IMR-90 (cell line): ENCODE measurements at regions not wholly inside any gene's neighbourhood (a gene's known extent, or its start where the extent isn't known, plus 50 kb on each side); places are given as distances from the start of the nearest gene placed in this dataset.

Experiments used
- ATAC-seq: fragments of 200-7000 bp; cut with Tn5 transposase; 2 replicates; pipeline ENCODE4 v1.9.1; 2020; ENCODE audit warnings: low read depth, mild to moderate bottlenecking, moderate library complexity
- BruUV-seq: library from RNA; stranded (reverse); fragments of 400-500 nt; replicated peaks from 2 replicates; lab custom pipeline; 2021; lab: Mats Ljungman, UMichigan
- CTCF ChIA-PET: fragments of 300-600 bp; formaldehyde crosslinking; extraction: SDS; loops from one replicate; lab custom pipeline; 2021; ENCODE audit warnings: antibody characterized with exemption; lab: Yijun Ruan, JAX
- POLR2A ChIA-PET: fragments of 300-600 bp; sonication (Branson Sonifier 250); formaldehyde crosslinking; loops from one replicate; lab custom pipeline; 2022; ENCODE audit warnings: antibody characterized with exemption; ENCODE audit not compliant: unreplicated experiment; lab: Charles Lee
- DNase-seq: peaks from one replicate; pipeline ENCODE4 v3.0.0; 2013
- H2AFZ ChIP-seq: replicated peaks from 2 replicates; pipeline ENCODE3; 2013; ENCODE audit warnings: low read length, mild to moderate bottlenecking; ENCODE audit not compliant: poor library complexity
- H2AK5ac ChIP-seq: 2 replicates; pipeline ENCODE4 v1.6.1; 2013; ENCODE audit warnings: low read depth, low read length, inconsistent platforms
- H2AK9ac ChIP-seq: replicated peaks from 2 replicates; pipeline ENCODE3; 2013; ENCODE audit warnings: mild to moderate bottlenecking, low read depth, low read length, moderate library complexity; ENCODE audit not compliant: poor library complexity
- H2BK120ac ChIP-seq: 2 replicates; pipeline ENCODE4 v1.6.1; 2013; ENCODE audit warnings: low read depth, low read length, inconsistent platforms
- H2BK15ac ChIP-seq: 3 replicates; pipeline ENCODE4 v1.6.1; 2013; ENCODE audit warnings: low read depth, low read length, inconsistent platforms
- H2BK20ac ChIP-seq: 2 replicates; pipeline ENCODE4 v1.6.1; 2013; ENCODE audit warnings: low read depth, mild to moderate bottlenecking, inconsistent platforms, low read length, moderate library complexity
- H2BK5ac ChIP-seq: 2 replicates; pipeline ENCODE4 v1.6.1; 2013; ENCODE audit warnings: mild to moderate bottlenecking, low read depth, low read length, inconsistent platforms; ENCODE audit not compliant: poor library complexity, severe bottlenecking
- H3K14ac ChIP-seq: replicated peaks from 2 replicates; pipeline ENCODE4 v1.6.1; 2013; ENCODE audit warnings: low read depth, low read length, inconsistent platforms
- H3K18ac ChIP-seq: 2 replicates; pipeline ENCODE4 v1.6.1; 2013; ENCODE audit warnings: low read depth, low read length, control low read depth
- H3K23ac ChIP-seq: 2 replicates; pipeline ENCODE4 v1.6.1; 2013; ENCODE audit warnings: low read depth, low read length, inconsistent platforms
- H3K27ac ChIP-seq: 2 replicates; pipeline ENCODE4 v1.5.1; 2013; ENCODE audit warnings: mild to moderate bottlenecking, control low read depth, low read length; ENCODE audit not compliant: insufficient read depth
- H3K27me3 ChIP-seq: 2 replicates; pipeline ENCODE4 v1.6.1; 2013; ENCODE audit warnings: low read length; ENCODE audit not compliant: control insufficient read depth, insufficient read depth
- H3K36me3 ChIP-seq: 2 replicates; pipeline ENCODE4 v1.6.1; 2013; ENCODE audit warnings: low read length, mixed read lengths; ENCODE audit not compliant: control insufficient read depth, insufficient read depth
- H3K4ac ChIP-seq: 2 replicates; pipeline ENCODE4 v1.6.1; 2013; ENCODE audit warnings: low read depth, low read length, inconsistent platforms
- H3K4me1 ChIP-seq: 2 replicates; pipeline ENCODE4 v1.6.1; 2013; ENCODE audit warnings: low read length, mixed read lengths; ENCODE audit not compliant: control insufficient read depth, insufficient read depth
- H3K4me2 ChIP-seq: 2 replicates; pipeline ENCODE4 v1.6.1; 2013; ENCODE audit warnings: low read depth, mild to moderate bottlenecking, control low read depth, low read length, moderate library complexity
- H3K4me3 ChIP-seq: 2 replicates; pipeline ENCODE4 v1.5.1; 2013; ENCODE audit warnings: low read depth, mild to moderate bottlenecking, control low read depth, low read length, moderate library complexity; ENCODE audit not compliant: insufficient read depth
- H3K56ac ChIP-seq: 2 replicates; pipeline ENCODE4 v1.6.1; 2013; ENCODE audit warnings: low read length, inconsistent platforms; ENCODE audit not compliant: insufficient read depth; ENCODE audit errors: extremely low read depth
- H3K79me1 ChIP-seq, 2 experiments: 2 replicates each; pipeline ENCODE4 v1.6.1; 2013; ENCODE audit warnings: low read length in 2 of 2, inconsistent platforms in 1 of 2, low read depth in 1 of 2
- H3K9ac ChIP-seq: 2 replicates; pipeline ENCODE4 v1.6.1; 2013; ENCODE audit warnings: low read depth, low read length, control low read depth
- H3K9me1 ChIP-seq: 2 replicates; pipeline ENCODE4 v1.6.1; 2013; ENCODE audit warnings: low read length, inconsistent platforms; ENCODE audit not compliant: insufficient read depth
- H3K9me3 ChIP-seq: 2 replicates; pipeline ENCODE4 v1.6.1; 2013; ENCODE audit warnings: low read length; ENCODE audit not compliant: control insufficient read depth, insufficient read depth
- H4K20me1 ChIP-seq: 2 replicates; pipeline ENCODE4 v1.6.1; 2013; ENCODE audit warnings: low read length, inconsistent platforms; ENCODE audit not compliant: insufficient read depth
- H4K5ac ChIP-seq: 2 replicates; pipeline ENCODE4 v1.6.1; 2013; ENCODE audit warnings: mild to moderate bottlenecking, low read depth, low read length, control low read depth
- H4K8ac ChIP-seq, 2 experiments: 2 replicates each; pipeline ENCODE4 v1.6.1; 2013; ENCODE audit warnings: low read depth in 2 of 2, low read length in 2 of 2, control low read depth in 1 of 2, inconsistent platforms in 1 of 2
- H4K91ac ChIP-seq: 2 replicates; pipeline ENCODE4 v1.6.1; 2013; ENCODE audit warnings: low read depth, low read length, inconsistent platforms; ENCODE audit not compliant: insufficient read depth
- CEBPB ChIP-seq: IDR thresholded peaks from 2 replicates; pipeline ENCODE4 v1.6.1; 2012; ENCODE audit warnings: low read depth, low read length, improper control_type of control experiment
- CHD1 ChIP-seq: IDR thresholded peaks from 2 replicates; pipeline ENCODE4 v1.6.1; 2012; ENCODE audit warnings: low read depth, low read length, improper control_type of control experiment
- FOS ChIP-seq: fragments of 150-350 bp; IDR thresholded peaks from 2 replicates; pipeline ENCODE4 v1.6.1; 2016; ENCODE audit warnings: low read depth, low read length
- MAFK ChIP-seq: IDR thresholded peaks from 2 replicates; pipeline ENCODE4 v1.6.1; 2012; ENCODE audit warnings: low read depth, low read length, improper control_type of control experiment
- MAZ ChIP-seq: IDR thresholded peaks from 2 replicates; pipeline ENCODE4 v1.6.1; 2012; ENCODE audit warnings: low read depth, mild to moderate bottlenecking, low read length, improper control_type of control experiment, moderate library complexity, borderline replicate concordance
- MXI1 ChIP-seq: IDR thresholded peaks from 2 replicates; pipeline ENCODE4 v1.6.1; 2012; ENCODE audit warnings: low read depth, mild to moderate bottlenecking, low read length, moderate library complexity, borderline replicate concordance
- NFE2L2 ChIP-seq: fragments of 150-350 bp; IDR thresholded peaks from 2 replicates; pipeline ENCODE4 v1.6.1; 2016; ENCODE audit warnings: low read depth, mild to moderate bottlenecking, low read length
- POLR2A ChIP-seq: IDR thresholded peaks from 2 replicates; pipeline ENCODE4 v1.6.1; 2012; ENCODE audit warnings: mild to moderate bottlenecking, low read depth, low read length
- RAD21 ChIP-seq: IDR thresholded peaks from 2 replicates; pipeline ENCODE4 v1.6.1; 2012; ENCODE audit warnings: low read length, improper control_type of control experiment
- RCOR1 ChIP-seq: IDR thresholded peaks from 2 replicates; pipeline ENCODE4 v1.6.1; 2012; ENCODE audit warnings: mild to moderate bottlenecking, low read length, improper control_type of control experiment; ENCODE audit not compliant: insufficient replicate concordance
- RFX5 ChIP-seq: IDR thresholded peaks from 2 replicates; pipeline ENCODE4 v1.8.0; 2012; ENCODE audit warnings: low read depth, mild to moderate bottlenecking, low read length, moderate library complexity
- SMC3 ChIP-seq: fragments of 150-350 bp; IDR thresholded peaks from 2 replicates; pipeline ENCODE4 v1.6.1; 2016; ENCODE audit warnings: low read depth, mild to moderate bottlenecking, antibody characterized with exemption, low read length, moderate library complexity
- WGBS, 2 experiments: methylation state at CpG; one replicate each; pipeline versions ENCODE4 v1.1.5 to v1.1.7; 2013; ENCODE audit warnings: missing lambda C conversion rate in 2 of 2; ENCODE audit not compliant: insufficient read length in 1 of 2; ENCODE audit errors: extremely low coverage in 2 of 2; 5-methylcytosine and 5-hydroxymethylcytosine counted together
- dilution Hi-C: fragments of 300-500 bp; cut with HindIII; formaldehyde crosslinking; loops from one replicate; pipeline ENCODE4 v1.14.3; 2018; ENCODE audit warnings: low sequenced_read_pairs; ENCODE audit not compliant: unreplicated experiment
- in situ Hi-C: fragments of 300-500 bp; cut with MboI; formaldehyde crosslinking; loops from 3 replicates; pipeline ENCODE4 v1.14.3; 2019; ENCODE audit warnings: low sequenced_read_pairs, inconsistent platforms, mixed read lengths
- intact Hi-C: fragments of 100-400 bp; cut with micrococcal nuclease; formaldehyde crosslinking; loops from 2 replicates; pipeline ENCODE4 v1.10.0; 2022
- TF ChIP-seq, protein P1 (sequence below): fragments of 150-350 bp; IDR thresholded peaks from 2 replicates; pipeline ENCODE4 v1.6.1; 2017; ENCODE audit warnings: mild to moderate bottlenecking, antibody characterized with exemption, low read length, low read depth
- TF ChIP-seq, protein P2 (sequence below): fragments of 150-350 bp; IDR thresholded peaks from 2 replicates; pipeline ENCODE4 v1.6.1; 2016; ENCODE audit warnings: low read depth, mild to moderate bottlenecking, low read length, moderate library complexity, borderline replicate concordance

DNA sequence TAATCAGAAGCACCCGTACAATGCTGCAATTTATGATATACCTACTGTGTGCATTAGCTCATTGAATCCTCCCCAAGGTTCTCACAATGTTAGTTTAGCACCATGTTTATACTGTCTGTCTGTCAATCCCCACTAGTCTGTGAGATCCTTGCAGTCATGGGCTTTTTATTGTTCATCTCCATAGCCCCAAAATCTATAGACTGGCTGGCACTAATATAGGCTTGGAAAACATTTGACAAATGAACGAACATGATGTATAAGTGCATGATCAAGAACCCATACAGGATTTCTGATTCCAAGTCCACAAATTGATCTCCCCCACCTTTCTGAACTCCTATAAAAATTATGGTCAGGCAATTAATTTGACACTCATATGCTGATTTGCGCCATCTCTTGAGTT, 290.0 kb downstream of the OMA1 start:
- Histone ChIP-seq H2AFZ (no peak overlapping the region), H3K4me3 (no peak overlapping the region), H2AK9ac (no peak overlapping the region), H3K9me3 (no peaks in the 10 kb centered on the region), H3K4me1 (no peaks in the 10 kb centered on the region), H2BK5ac (no peak overlapping the region), H2BK15ac (no peak overlapping the region), H3K27ac (no peak overlapping the region), H2BK20ac (no peak overlapping the region), H3K4ac (no peak overlapping the region), H3K9ac (no peak overlapping the region), H3K56ac (no peak overlapping the region), H3K79me1 (no peaks in the 10 kb centered on the region), H3K18ac (no peak overlapping the region), H3K4me2 (no peak overlapping the region), H3K23ac (no peak overlapping the region), H4K5ac (no peak overlapping the region), H4K91ac (no peak overlapping the region), H3K14ac (no peak overlapping the region), H4K8ac (no peak overlapping the region), H4K20me1 (no peaks in the 10 kb centered on the region), H3K27me3 (no peaks in the 10 kb centered on the region), H3K9me1 (no peaks in the 10 kb centered on the region), H3K36me3 (no peaks in the 10 kb centered on the region), H2BK120ac (no peak overlapping the region), H2AK5ac (no peak overlapping the region)
- intact Hi-C loops (no loop called here), in situ Hi-C loops (no loop called here), dilution Hi-C loops (no loop called here)
- ATAC-seq (no peak), DNase-seq (no peak)
- CTCF ChIA-PET = no interaction called here
- POLR2A ChIA-PET = no interaction called here
- no CpG with 5 or more reads among the region's 3 CpGs for WGBS, 2 experiments
- BruUV-seq = no TSS peak
- no peak for TF ChIP-seq RCOR1
- TF ChIP-seq, protein P1, sequence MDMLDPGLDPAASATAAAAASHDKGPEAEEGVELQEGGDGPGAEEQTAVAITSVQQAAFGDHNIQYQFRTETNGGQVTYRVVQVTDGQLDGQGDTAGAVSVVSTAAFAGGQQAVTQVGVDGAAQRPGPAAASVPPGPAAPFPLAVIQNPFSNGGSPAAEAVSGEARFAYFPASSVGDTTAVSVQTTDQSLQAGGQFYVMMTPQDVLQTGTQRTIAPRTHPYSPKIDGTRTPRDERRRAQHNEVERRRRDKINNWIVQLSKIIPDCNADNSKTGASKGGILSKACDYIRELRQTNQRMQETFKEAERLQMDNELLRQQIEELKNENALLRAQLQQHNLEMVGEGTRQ = no peak
- no peak for TF ChIP-seq MAFK
- no peak for TF ChIP-seq RAD21
- TF ChIP-seq, protein P2, sequence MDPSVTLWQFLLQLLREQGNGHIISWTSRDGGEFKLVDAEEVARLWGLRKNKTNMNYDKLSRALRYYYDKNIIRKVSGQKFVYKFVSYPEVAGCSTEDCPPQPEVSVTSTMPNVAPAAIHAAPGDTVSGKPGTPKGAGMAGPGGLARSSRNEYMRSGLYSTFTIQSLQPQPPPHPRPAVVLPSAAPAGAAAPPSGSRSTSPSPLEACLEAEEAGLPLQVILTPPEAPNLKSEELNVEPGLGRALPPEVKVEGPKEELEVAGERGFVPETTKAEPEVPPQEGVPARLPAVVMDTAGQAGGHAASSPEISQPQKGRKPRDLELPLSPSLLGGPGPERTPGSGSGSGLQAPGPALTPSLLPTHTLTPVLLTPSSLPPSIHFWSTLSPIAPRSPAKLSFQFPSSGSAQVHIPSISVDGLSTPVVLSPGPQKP = no peak
- no peak for TF ChIP-seq RFX5
- TF ChIP-seq MAZ = no peak
- TF ChIP-seq CEBPB = no peak
- TF ChIP-seq MXI1 = no peak
- TF ChIP-seq POLR2A = no peak
- no peak for TF ChIP-seq CHD1
- no peak for TF ChIP-seq FOS
- no peak for TF ChIP-seq SMC3
- TF ChIP-seq NFE2L2 = no peak
